Prostate gland (tissue), 2 donors: ENCODE measurements at regions not wholly inside any gene's neighbourhood (a gene's known extent, or its start where the extent isn't known, plus 50 kb on each side); places are given as distances from the start of the nearest gene placed in this dataset.

Source experiments
- POLR2AphosphoS5 ChIP-seq: sonication (generic); formaldehyde crosslinking; IDR thresholded peaks from one replicate; pipeline ENCODE4 v1.6.1; 2017; ENCODE audit warnings: antibody characterized with exemption
- TF ChIP-seq, protein P1 (sequence below), 4 experiments: fragments of 200-600 bp in 2 of 4; fragments of 450-650 bp in 2 of 4; sonication (generic) in 2 of 4; IDR thresholded peaks; 1 replicate in 3 of 4; 2 replicates in 1 of 4; pipeline ENCODE4 v1.5.1; 2016 to 2019; ENCODE audit warnings: antibody characterized with exemption in 4 of 4, mild to moderate bottlenecking in 2 of 4, moderate library complexity in 2 of 4

- TF ChIP-seq, protein P1, sequence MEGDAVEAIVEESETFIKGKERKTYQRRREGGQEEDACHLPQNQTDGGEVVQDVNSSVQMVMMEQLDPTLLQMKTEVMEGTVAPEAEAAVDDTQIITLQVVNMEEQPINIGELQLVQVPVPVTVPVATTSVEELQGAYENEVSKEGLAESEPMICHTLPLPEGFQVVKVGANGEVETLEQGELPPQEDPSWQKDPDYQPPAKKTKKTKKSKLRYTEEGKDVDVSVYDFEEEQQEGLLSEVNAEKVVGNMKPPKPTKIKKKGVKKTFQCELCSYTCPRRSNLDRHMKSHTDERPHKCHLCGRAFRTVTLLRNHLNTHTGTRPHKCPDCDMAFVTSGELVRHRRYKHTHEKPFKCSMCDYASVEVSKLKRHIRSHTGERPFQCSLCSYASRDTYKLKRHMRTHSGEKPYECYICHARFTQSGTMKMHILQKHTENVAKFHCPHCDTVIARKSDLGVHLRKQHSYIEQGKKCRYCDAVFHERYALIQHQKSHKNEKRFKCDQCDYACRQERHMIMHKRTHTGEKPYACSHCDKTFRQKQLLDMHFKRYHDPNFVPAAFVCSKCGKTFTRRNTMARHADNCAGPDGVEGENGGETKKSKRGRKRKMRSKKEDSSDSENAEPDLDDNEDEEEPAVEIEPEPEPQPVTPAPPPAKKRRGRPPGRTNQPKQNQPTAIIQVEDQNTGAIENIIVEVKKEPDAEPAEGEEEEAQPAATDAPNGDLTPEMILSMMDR (IDR thresholded peaks at IDR 0.05) = no peak
- no peak for TF ChIP-seq POLR2AphosphoS5
Observed at GRCh38 chr5:128763321-128763720, 202.0 kb upstream of the SLC27A6 start.
